Keratinocyte (primary cell): ENCODE measurements at regions not wholly inside any gene's neighbourhood (a gene's known extent, or its start where the extent isn't known, plus 50 kb on each side); places are given as distances from the start of the nearest gene placed in this dataset.

ENCODE experiments used
- DNase-seq: peaks from one replicate; pipeline ENCODE4 v3.0.0-alpha.2; 2011; ENCODE audit warnings: low read depth, missing footprints, low spot score
- FAIRE-seq: peaks from 2 replicates; lab custom pipeline; 2011; peaks lifted over from hg19 to GRCh38; lab: Jason Lieb, UNC
- H2AFZ ChIP-seq: 2 replicates; pipeline ENCODE4 v1.6.0; 2012; ENCODE audit warnings: low read length, control low read depth, inconsistent platforms; ENCODE audit not compliant: control insufficient read depth
- H3K27ac ChIP-seq: 2 replicates; pipeline ENCODE4 v1.5.1; 2011; ENCODE audit warnings: low read length; ENCODE audit not compliant: control insufficient read depth, insufficient read depth
- H3K27me3 ChIP-seq: 3 replicates; pipeline ENCODE4 v1.6.0; 2011; ENCODE audit warnings: low read length; ENCODE audit not compliant: control insufficient read depth, insufficient read depth; ENCODE audit errors: extremely low read depth
- H3K36me3 ChIP-seq, 2 experiments: 2 replicates in 1 of 2; 3 replicates in 1 of 2; pipeline ENCODE4 v1.5.1; 2011; ENCODE audit warnings: low read length in 2 of 2, mild to moderate bottlenecking in 1 of 2; ENCODE audit not compliant: control insufficient read depth in 2 of 2, insufficient read depth in 2 of 2; ENCODE audit errors: extremely low read depth in 1 of 2
- H3K4me1 ChIP-seq: 3 replicates; pipeline ENCODE4 v1.5.1; 2011; ENCODE audit warnings: low read length; ENCODE audit not compliant: control insufficient read depth, insufficient read depth; ENCODE audit errors: extremely low read depth
- H3K4me2 ChIP-seq: 3 replicates; pipeline ENCODE4 v1.6.0; 2011; ENCODE audit warnings: low read depth, low read length; ENCODE audit not compliant: control insufficient read depth, insufficient read depth; ENCODE audit errors: extremely low read depth
- H3K4me3 ChIP-seq, 3 experiments: fragments of 200-600 bp in 1 of 3; sonication (generic) in 1 of 3; 2 replicates in 2 of 3; 3 replicates in 1 of 3; pipeline ENCODE4 v1.5.1; 2011 to 2016; ENCODE audit warnings: low read length in 3 of 3, mild to moderate bottlenecking in 3 of 3, control low read depth in 2 of 3, inconsistent platforms in 1 of 3, low read depth in 1 of 3, mixed read lengths in 1 of 3, mixed run types in 1 of 3, moderate library complexity in 1 of 3; ENCODE audit not compliant: control insufficient read depth in 2 of 3, insufficient read depth in 2 of 3; ENCODE audit errors: extremely low read depth in 1 of 3
- H3K79me2 ChIP-seq: 2 replicates; pipeline ENCODE4 v1.6.0; 2012; ENCODE audit warnings: low read length; ENCODE audit not compliant: control insufficient read depth, insufficient read depth
- H3K9ac ChIP-seq: 3 replicates; pipeline ENCODE4 v1.6.0; 2011; ENCODE audit warnings: low read length; ENCODE audit not compliant: control insufficient read depth, insufficient read depth; ENCODE audit errors: extremely low read depth
- H3K9me1 ChIP-seq: 3 replicates; pipeline ENCODE4 v1.6.0; 2011; ENCODE audit warnings: low read length; ENCODE audit not compliant: control insufficient read depth, insufficient read depth; ENCODE audit errors: extremely low read depth
- H3K9me3 ChIP-seq: 2 replicates; pipeline ENCODE4 v1.5.1; 2012; ENCODE audit warnings: low read depth, low read length; ENCODE audit not compliant: control insufficient read depth
- H4K20me1 ChIP-seq: 3 replicates; pipeline ENCODE4 v1.6.0; 2011; ENCODE audit warnings: low read length; ENCODE audit not compliant: control insufficient read depth, insufficient read depth; ENCODE audit errors: extremely low read depth
- CTCF ChIP-seq, 3 experiments: IDR thresholded peaks in 1 of 3; conservative IDR thresholded peaks in 1 of 3; optimal IDR thresholded peaks in 1 of 3; 2 replicates in 2 of 3; 3 replicates in 1 of 3; pipeline versions ENCODE3 to v1.5.1; 2011; ENCODE audit warnings: low read length in 3 of 3, mild to moderate bottlenecking in 3 of 3, moderate library complexity in 2 of 3, control low read depth in 1 of 3, inconsistent platforms in 1 of 3; ENCODE audit not compliant: insufficient read depth in 2 of 3; ENCODE audit errors: extremely low read depth in 1 of 3
- EZH2 ChIP-seq: IDR thresholded peaks from one replicate; pipeline ENCODE4 v1.6.1; 2012; ENCODE audit warnings: inconsistent platforms, mild to moderate bottlenecking, low read length, moderate library complexity
- dilution Hi-C: fragments of 300-500 bp; cut with MboI; formaldehyde crosslinking; loops from one replicate; pipeline ENCODE4 v1.7.0; 2020; ENCODE audit warnings: low sequenced_read_pairs; ENCODE audit not compliant: extremely low pct_ligation_motif_present

- H3K4me2 ChIP-seq: no peak overlapping the region
- DNase-seq: no peak
These were observed 358.8 kb upstream of the CDH5 start for GRCh38 chr16:66007717-66008116.

GRCh38 chr16:66006485-66006884 lies 360.0 kb upstream of the CDH5 start:
- H3K4me3 ChIP-seq: no peak overlapping the region
- H3K27me3 ChIP-seq: no peaks in the 10 kb centered on the region
- no peaks in the 10 kb centered on the region for H3K4me1 ChIP-seq
- H2AFZ ChIP-seq: no peak overlapping the region
- no peaks in the 10 kb centered on the region for H3K9me1 ChIP-seq
- TF ChIP-seq CTCF (optimal IDR thresholded peaks at IDR 0.05 in 1 of 3, IDR thresholded peaks at IDR 0.05 in 1 of 3, conservative IDR thresholded peaks at IDR 0.05 in 1 of 3; ENCODE audit: extremely low read depth in 1 of 3, insufficient read depth in 2 of 3, low read length in 3 of 3) (no peak), EZH2 (no peak)
- no peak for FAIRE-seq
- H4K20me1 ChIP-seq: no peaks in the 10 kb centered on the region
- H3K9me3 ChIP-seq: no peaks in the 10 kb centered on the region
- H3K36me3 ChIP-seq: no peaks in the 10 kb centered on the region
- DNase-seq: no peak
- dilution Hi-C loops: no loop called here
- H3K9ac ChIP-seq: no peak overlapping the region
- no peaks in the 10 kb centered on the region for H3K79me2 ChIP-seq
- H3K4me2 ChIP-seq: no peak overlapping the region
- no peak overlapping the region for H3K27ac ChIP-seq

More at GRCh38 chr16:66007717-66008116, 358.8 kb upstream of the CDH5 start:
- Histone ChIP-seq H3K4me3 (no peak overlapping the region), H3K36me3 (no peaks in the 10 kb centered on the region), H3K9ac (no peak overlapping the region), H3K27ac (no peak overlapping the region), H3K9me3 (no peaks in the 10 kb centered on the region), H4K20me1 (no peaks in the 10 kb centered on the region), H3K4me1 (no peaks in the 10 kb centered on the region), H3K27me3 (no peaks in the 10 kb centered on the region), H3K79me2 (no peaks in the 10 kb centered on the region), H3K9me1 (no peaks in the 10 kb centered on the region), H2AFZ (no peak overlapping the region)
- FAIRE-seq: peak; percentile 71
- TF ChIP-seq CTCF (optimal IDR thresholded peaks at IDR 0.05 in 1 of 3, IDR thresholded peaks at IDR 0.05 in 1 of 3, conservative IDR thresholded peaks at IDR 0.05 in 1 of 3; ENCODE audit: extremely low read depth in 1 of 3, insufficient read depth in 2 of 3, low read length in 3 of 3) (no peak), EZH2 (no peak)
- dilution Hi-C loops: no loop called here
